ENCODE measurements at regions not wholly inside any gene's neighbourhood (a gene's known extent, or its start where the extent isn't known, plus 50 kb on each side); places are given as distances from the start of the nearest gene placed in this dataset.

GRCh38 chr2:236445678-236446077 lies 123.9 kb upstream of the ACKR3 start:
- no peak overlapping the region for H3K27ac ChIP-seq (replicated peaks)
- DNase-seq (ENCODE audit: low read depth in 1 of 2, low spot score in 1 of 2): no peak
- TF ChIP-seq POLR2AphosphoS5 (IDR thresholded peaks at IDR 0.05; ENCODE audit: low read depth): no peak
- no peak for TF ChIP-seq GABPA (IDR thresholded peaks at IDR 0.05; ENCODE audit: low read depth)
- TF ChIP-seq CTCF (IDR thresholded peaks at IDR 0.05; ENCODE audit: insufficient read depth, low read length): no peak
- TF ChIP-seq SPI1 (IDR thresholded peaks at IDR 0.05; ENCODE audit: borderline replicate concordance, low read depth): no peak
- no peak for TF ChIP-seq REST (IDR thresholded peaks at IDR 0.05; ENCODE audit: insufficient replicate concordance, low read depth)
- no peaks in the 10 kb centered on the region for H3K27me3 ChIP-seq (ENCODE audit: insufficient read depth, poor library complexity, severe bottlenecking)
- H3K4me3 ChIP-seq (replicated peaks; ENCODE audit: insufficient read depth, low read length): no peak overlapping the region

GRCh38 chr2:236446521-236446920 lies 123.1 kb upstream of the ACKR3 start:
- TF ChIP-seq GABPA (IDR thresholded peaks at IDR 0.05; ENCODE audit: low read depth): no peak
- TF ChIP-seq REST (IDR thresholded peaks at IDR 0.05; ENCODE audit: insufficient replicate concordance, low read depth): no peak
- no peak for TF ChIP-seq POLR2AphosphoS5 (IDR thresholded peaks at IDR 0.05; ENCODE audit: low read depth)
- TF ChIP-seq CTCF (IDR thresholded peaks at IDR 0.05; ENCODE audit: insufficient read depth, low read length): no peak
- Histone ChIP-seq H3K27me3 (ENCODE audit: insufficient read depth, poor library complexity, severe bottlenecking) (no peaks in the 10 kb centered on the region), H3K4me3 (replicated peaks; ENCODE audit: insufficient read depth, low read length) (no peak overlapping the region), H3K27ac (replicated peaks) (no peak overlapping the region)
- DNase-seq (ENCODE audit: low read depth in 1 of 2, low spot score in 1 of 2): no peak

GRCh38 chr2:236449167-236449761 lies 120.4 kb upstream of the ACKR3 start:
- TF ChIP-seq REST (IDR thresholded peaks at IDR 0.05; ENCODE audit: insufficient replicate concordance, low read depth) (no peak), POLR2AphosphoS5 (IDR thresholded peaks at IDR 0.05; ENCODE audit: low read depth) (no peak), SPI1 (IDR thresholded peaks at IDR 0.05; ENCODE audit: borderline replicate concordance, low read depth) (no peak), GABPA (IDR thresholded peaks at IDR 0.05; ENCODE audit: low read depth) (no peak), CTCF (IDR thresholded peaks at IDR 0.05; ENCODE audit: insufficient read depth, low read length) (no peak)
- Histone ChIP-seq H3K27ac (replicated peaks) (no peak overlapping the region), H3K27me3 (ENCODE audit: insufficient read depth, poor library complexity, severe bottlenecking) (no peaks in the 10 kb centered on the region), H3K4me3 (replicated peaks; ENCODE audit: insufficient read depth, low read length) (no peak overlapping the region)
- no peak for DNase-seq (ENCODE audit: low read depth in 1 of 2, low spot score in 1 of 2)

Measured in HL-60 (cell line).